Effector memory CD4-positive, alpha-beta T cell (primary cell): ENCODE measurements at regions not wholly inside any gene's neighbourhood (a gene's known extent, or its start where the extent isn't known, plus 50 kb on each side); places are given as distances from the start of the nearest gene placed in this dataset.
"Not testable (repeated sequence)": the region's sequence is repeated elsewhere in the genome, so short reads cannot be mapped to it uniquely, and the experiment has no call there.

Source experiments
- DNase-seq, 3 donors: peaks; one replicate each; pipeline ENCODE4 v3.0.0-alpha.2; 2020
- H3K27ac ChIP-seq: 2 replicates; pipeline ENCODE4 v1.7.0; 2013; ENCODE audit warnings: mild to moderate bottlenecking, low read length, moderate library complexity; ENCODE audit not compliant: insufficient read depth, poor library complexity, severe bottlenecking
- H3K27me3 ChIP-seq: replicated peaks from 2 replicates; pipeline ENCODE4 v1.7.0; 2013; ENCODE audit warnings: mild to moderate bottlenecking, low read length; ENCODE audit not compliant: insufficient read depth, control insufficient read depth, poor library complexity, severe bottlenecking
- H3K36me3 ChIP-seq: 2 replicates; pipeline ENCODE4 v1.7.0; 2013; ENCODE audit warnings: mild to moderate bottlenecking, low read length, moderate library complexity; ENCODE audit not compliant: control insufficient read depth, insufficient read depth
- H3K4me1 ChIP-seq: 2 replicates; pipeline ENCODE4 v1.7.0; 2013; ENCODE audit warnings: low read length, mild to moderate bottlenecking; ENCODE audit not compliant: control insufficient read depth, insufficient read depth, poor library complexity, severe bottlenecking
- H3K4me3 ChIP-seq: 2 replicates; pipeline ENCODE4 v1.7.0; 2013; ENCODE audit warnings: low read length, low read depth, mild to moderate bottlenecking; ENCODE audit not compliant: insufficient read depth, poor library complexity, severe bottlenecking
- H3K9me3 ChIP-seq: 2 replicates; pipeline ENCODE4 v1.7.0; 2013; ENCODE audit warnings: mild to moderate bottlenecking, low read length, moderate library complexity; ENCODE audit not compliant: control insufficient read depth

- not testable (repeated sequence) for H3K27me3 ChIP-seq, H3K4me1 ChIP-seq, H3K4me3 ChIP-seq
Measured at GRCh38 chr4:131723069-131723468, 1426.0 kb upstream of the PCDH10 start.

GRCh38 chr4:131724847-131725246, 1424.2 kb upstream of the PCDH10 start:
- not testable (repeated sequence) for H3K4me3 ChIP-seq, H3K9me3 ChIP-seq, H3K27ac ChIP-seq, H3K4me1 ChIP-seq, H3K27me3 ChIP-seq, H3K36me3 ChIP-seq
- DNase-seq: peak in 1 of 3 donors; percentile 44

More at GRCh38 chr4:131723069-131723468, 1426.0 kb upstream of the PCDH10 start:
- not testable (repeated sequence) for H3K36me3 ChIP-seq, H3K9me3 ChIP-seq, DNase-seq, H3K27ac ChIP-seq

GRCh38 chr4:131725521-131725920, 1423.6 kb upstream of the PCDH10 start:
- H3K27ac ChIP-seq, H3K9me3 ChIP-seq, H3K4me1 ChIP-seq, H3K36me3 ChIP-seq, DNase-seq, H3K27me3 ChIP-seq, H3K4me3 ChIP-seq: not testable (repeated sequence)

GRCh38 chr4:131726940-131727339, 1422.2 kb upstream of the PCDH10 start:
- H3K4me3 ChIP-seq, DNase-seq, H3K36me3 ChIP-seq, H3K27me3 ChIP-seq, H3K27ac ChIP-seq, H3K9me3 ChIP-seq, H3K4me1 ChIP-seq: not testable (repeated sequence)

GRCh38 chr4:131727418-131727817, 1421.7 kb upstream of the PCDH10 start:
- not testable (repeated sequence) for H3K27me3 ChIP-seq, H3K4me1 ChIP-seq, H3K4me3 ChIP-seq, DNase-seq, H3K27ac ChIP-seq, H3K9me3 ChIP-seq, H3K36me3 ChIP-seq

- H3K4me3 ChIP-seq, H3K9me3 ChIP-seq, H3K27me3 ChIP-seq, DNase-seq, H3K27ac ChIP-seq, H3K4me1 ChIP-seq, H3K36me3 ChIP-seq: not testable (repeated sequence)
Measured at GRCh38 chr4:131729205-131729604, 1419.9 kb upstream of the PCDH10 start.

- H3K27me3 ChIP-seq, H3K36me3 ChIP-seq, DNase-seq, H3K9me3 ChIP-seq, H3K4me1 ChIP-seq, H3K4me3 ChIP-seq, H3K27ac ChIP-seq: not testable (repeated sequence)
Measured at GRCh38 chr4:131729716-131730398, 1419.2 kb upstream of the PCDH10 start.

- not testable (repeated sequence) for H3K27ac ChIP-seq, H3K9me3 ChIP-seq, H3K4me1 ChIP-seq, H3K36me3 ChIP-seq, H3K4me3 ChIP-seq, H3K27me3 ChIP-seq, DNase-seq
Measured at GRCh38 chr4:131730574-131730973, 1418.5 kb upstream of the PCDH10 start.

- H3K4me1 ChIP-seq, H3K36me3 ChIP-seq, H3K27ac ChIP-seq, DNase-seq, H3K9me3 ChIP-seq, H3K27me3 ChIP-seq, H3K4me3 ChIP-seq: not testable (repeated sequence)
Measured at GRCh38 chr4:131732034-131732630, 1417.0 kb upstream of the PCDH10 start.

- DNase-seq: not testable (repeated sequence)
Measured at GRCh38 chr4:131734321-131734720, 1414.8 kb upstream of the PCDH10 start.

More at GRCh38 chr4:131734321-131734720, 1414.8 kb upstream of the PCDH10 start:
- not testable (repeated sequence) for H3K9me3 ChIP-seq, H3K27me3 ChIP-seq, H3K4me1 ChIP-seq, H3K27ac ChIP-seq, H3K36me3 ChIP-seq, H3K4me3 ChIP-seq
